ENCODE measurements at regions not wholly inside any gene's neighbourhood (a gene's known extent, or its start where the extent isn't known, plus 50 kb on each side); places are given as distances from the start of the nearest gene placed in this dataset.
"Not testable (repeated sequence)": the region's sequence is repeated elsewhere in the genome, so short reads cannot be mapped to it uniquely, and the experiment has no call there.

DNA sequence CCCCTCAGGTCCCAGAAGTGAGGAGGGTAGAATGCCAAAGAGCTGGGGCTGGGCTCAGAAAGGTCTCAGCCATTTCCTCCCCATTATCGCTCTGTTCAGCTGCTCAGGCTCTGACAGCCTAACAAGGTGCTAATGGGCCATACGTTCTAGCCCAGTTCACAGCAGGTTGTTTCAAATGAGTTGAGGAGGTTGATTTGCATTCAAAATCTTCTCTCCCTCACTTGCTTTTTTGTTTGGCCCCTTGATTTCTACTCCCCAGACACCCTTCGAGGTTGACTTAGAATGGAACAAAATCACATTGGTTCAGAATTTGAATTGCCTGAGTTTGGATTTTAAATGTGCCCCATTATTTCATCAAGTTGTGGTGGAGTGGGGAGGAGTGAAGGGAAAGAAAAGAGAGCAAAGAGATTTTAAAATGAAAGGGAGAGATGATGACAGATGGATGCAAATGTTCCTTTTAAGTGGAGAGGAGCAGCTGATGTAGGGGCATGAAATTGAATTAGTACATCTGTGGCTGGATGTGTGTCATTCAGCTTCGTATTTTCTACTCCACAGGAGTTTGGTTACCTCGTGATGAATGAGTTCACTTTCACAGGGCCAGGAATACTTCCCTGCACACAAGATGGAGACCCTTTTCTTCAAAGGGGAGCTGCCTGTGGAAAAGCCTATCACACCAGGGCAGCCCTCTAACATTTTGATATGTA is 425.8 kb upstream of the CAMK1G start:
- DNase-seq, result no peak

GRCh38 chr1:209158851-209159250 is 424.7 kb upstream of the CAMK1G start:
- DNase-seq, result no peak

DNA sequence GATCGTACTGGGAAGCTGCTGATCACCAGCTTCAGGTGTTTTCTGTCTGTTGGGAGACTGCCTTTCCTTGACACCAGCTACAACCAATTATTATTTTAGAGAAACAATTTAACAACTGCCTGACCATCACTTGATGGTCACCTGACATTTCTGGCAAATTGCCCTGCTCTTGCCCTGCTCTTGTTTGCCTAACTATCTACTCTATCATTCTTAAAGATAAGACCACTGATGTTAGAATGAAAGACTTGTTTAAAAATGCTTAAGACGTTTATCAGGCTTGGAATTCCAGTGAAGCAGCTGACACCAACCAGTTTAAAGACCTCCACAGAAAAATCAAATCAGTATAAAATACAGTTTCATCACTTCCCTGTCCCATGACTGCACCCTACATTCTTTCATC is 423.3 kb upstream of the CAMK1G start:
- DNase-seq, result no peak

DNA sequence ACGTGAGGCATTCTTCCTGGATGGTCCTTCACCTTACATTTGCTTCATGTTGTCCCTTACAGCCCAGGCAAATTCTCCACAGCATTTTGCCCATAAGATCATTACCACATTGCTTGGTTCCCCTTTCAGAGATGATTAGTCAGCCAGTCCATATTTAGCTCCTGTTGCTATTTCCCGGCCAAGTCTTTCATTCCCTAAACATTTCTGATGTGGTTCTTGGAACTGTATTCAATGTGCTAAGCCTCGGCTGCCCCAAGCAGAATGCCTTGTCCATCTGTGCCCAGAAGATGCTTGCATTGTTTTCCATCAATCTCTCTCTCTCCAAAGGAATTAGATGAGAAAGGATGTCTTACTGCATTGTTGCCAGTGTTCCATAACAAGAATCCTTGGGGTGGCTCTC is 420.9 kb upstream of the CAMK1G start:
- no peak for DNase-seq

DNA sequence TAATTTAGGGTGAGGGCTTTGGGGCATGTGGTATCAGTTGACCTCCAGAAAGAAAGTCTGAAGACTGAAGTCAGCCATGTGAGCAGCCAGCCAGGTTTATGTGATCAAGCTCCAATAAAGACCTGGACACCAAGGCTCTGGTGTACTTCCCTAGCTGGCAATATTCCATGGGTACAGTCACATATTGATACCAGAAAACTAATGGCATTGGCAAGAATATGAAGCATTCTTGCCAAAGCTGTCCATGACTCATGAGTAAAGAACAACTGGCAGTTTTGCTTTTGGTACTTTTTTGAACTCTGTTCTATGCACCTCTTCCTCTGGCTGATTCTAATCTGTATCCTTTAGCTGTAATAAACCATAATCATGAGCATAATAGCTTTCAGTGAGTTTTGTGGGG is 415.3 kb upstream of the CAMK1G start:
- DNase-seq, result no peak

GRCh38 chr1:209171151-209171550 is 412.4 kb upstream of the CAMK1G start:
- no peak for DNase-seq

- no peak for DNase-seq
These were observed 411.2 kb upstream of the CAMK1G start for GRCh38 chr1:209172286-209172685.

GRCh38 chr1:209172792-209173542 is 410.5 kb upstream of the CAMK1G start:
- not testable (repeated sequence) for DNase-seq

GRCh38 chr1:209173796-209174195 is 409.7 kb upstream of the CAMK1G start:
- DNase-seq, result not testable (repeated sequence)

- no peak for DNase-seq
These were observed 406.6 kb upstream of the CAMK1G start for GRCh38 chr1:209176866-209177430.

DNA sequence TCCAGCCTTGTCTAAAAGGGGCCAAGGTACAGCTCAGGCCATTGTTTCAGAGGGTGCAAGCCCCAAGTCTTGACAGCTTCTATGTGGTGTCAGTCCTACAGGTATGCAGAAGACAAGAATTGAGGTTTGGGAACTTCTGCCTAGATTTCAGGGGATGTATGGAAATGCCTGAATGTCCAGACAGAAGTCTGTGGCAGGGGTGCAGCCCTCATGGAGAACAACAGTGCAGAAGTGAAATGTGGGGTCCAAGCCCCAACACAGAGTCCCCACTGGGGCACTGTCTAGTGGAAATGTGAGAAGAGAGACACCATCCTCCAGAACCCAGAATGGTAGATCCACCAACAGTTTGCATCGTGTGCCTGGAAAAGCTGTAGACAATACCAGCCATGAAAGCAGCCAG is 400.3 kb upstream of the CAMK1G start:
- no peak for DNase-seq

DNA sequence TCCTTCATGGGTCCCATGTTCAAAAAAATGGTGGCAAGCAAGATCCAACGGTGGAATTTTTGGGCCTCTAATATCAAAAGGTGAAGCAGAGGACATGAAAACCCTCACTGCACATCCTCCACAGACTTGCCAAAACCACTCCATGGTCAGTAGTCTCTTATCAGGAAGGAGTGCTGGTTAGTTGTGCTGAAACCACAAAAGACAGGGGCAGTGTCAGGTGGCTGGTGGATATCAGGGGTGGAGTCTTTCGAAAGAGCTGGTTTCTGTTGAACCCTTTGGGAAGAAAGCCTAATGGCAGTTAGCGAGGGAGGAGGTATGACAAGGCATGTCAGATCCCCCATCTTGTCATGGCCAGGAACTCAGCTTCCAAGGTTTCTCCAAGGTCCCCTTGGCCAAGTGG is 395.9 kb upstream of the CAMK1G start:
- no peak for DNase-seq

DNA sequence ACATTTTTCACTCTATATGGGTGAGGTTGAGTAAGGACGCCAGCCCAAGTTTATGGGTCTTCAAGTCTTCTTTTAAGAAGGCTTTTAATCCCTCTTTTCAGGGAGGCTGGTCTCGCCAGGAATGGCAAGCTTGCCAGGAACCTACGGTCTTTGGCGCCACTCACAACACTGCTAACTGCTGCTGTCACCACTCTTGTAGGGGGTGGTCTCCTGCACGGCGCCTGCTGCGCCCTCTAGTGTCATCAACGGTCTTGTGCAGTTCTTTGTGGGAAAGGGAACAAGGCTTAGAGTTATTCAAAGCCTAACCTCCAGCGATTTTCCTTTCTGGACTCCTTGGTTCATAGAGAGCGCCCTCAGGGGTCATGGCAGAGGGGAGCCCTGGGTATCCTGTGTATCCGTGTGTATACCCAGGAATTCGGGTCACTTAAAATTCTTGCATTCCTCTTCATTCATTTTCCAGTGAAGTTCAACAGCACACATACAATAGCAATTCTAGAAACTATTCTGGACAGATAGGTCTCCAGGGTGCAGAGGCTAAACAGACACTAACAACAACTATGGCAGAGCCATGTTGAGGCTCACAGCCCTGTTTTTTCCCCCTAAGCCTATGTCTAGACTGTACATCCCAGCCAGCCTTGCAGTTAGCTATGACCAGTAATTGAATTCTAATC is 392.8 kb upstream of the CAMK1G start:
- DNase-seq, result peak; percentile 92

DNA sequence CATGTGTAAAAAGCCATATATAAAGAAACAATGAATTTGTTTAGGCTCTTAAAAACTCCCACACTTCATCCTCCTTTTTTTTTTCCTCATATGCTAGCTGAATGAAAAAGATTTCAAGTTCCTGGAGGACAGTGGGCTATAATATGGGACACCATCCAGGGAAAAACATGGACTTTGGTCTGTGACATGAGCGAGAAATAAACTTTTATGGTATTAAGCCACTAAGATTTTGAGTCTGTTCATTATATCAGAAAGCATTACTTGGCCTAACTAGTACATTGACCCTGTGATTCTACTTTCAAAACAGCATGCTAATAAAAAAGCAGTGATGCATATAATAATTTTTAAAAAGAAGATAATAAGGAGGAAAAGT is 392.3 kb upstream of the CAMK1G start:
- DNase-seq, result no peak

DNA sequence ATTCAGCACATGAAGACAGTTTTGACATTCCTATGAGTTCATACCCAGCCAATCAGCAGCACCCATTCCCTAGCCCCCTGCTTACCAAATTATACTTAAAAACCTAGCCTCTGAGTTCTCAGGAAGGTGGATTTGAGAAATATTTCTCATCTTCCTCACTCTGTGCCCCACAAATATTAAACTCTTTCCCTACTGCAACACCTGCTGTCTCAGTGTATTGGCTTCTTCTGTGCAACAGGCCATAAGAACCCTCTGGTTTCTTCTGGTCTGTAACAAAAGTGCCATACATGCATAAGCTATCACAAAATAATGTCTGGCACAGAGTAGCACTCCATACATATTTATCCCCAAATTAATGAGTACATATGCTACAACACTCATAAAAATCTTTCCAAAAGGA is 387.4 kb upstream of the CAMK1G start:
- no peak for DNase-seq

- DNase-seq, result no peak
These were observed 384.4 kb upstream of the CAMK1G start for GRCh38 chr1:209198961-209199750.

DNA sequence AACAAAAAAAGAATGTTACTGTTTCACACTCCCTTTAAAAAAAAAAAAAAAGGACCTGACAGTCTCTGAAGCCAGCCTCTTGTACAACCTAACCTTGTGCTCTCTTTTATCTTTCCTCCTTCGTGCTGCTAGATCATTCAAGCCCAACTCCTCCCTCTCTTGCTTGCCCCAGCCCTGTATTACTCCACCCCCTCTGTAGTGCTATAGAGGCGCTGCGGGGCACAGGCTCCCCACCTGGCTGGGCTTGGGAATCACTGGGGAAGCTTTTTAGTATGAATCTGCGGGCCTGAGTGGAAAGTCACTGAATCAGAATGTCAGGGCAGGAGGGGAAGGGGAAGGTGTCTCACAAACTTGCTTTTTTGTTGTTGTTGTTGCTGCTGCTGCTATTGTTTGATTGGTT is 383.7 kb upstream of the CAMK1G start:
- DNase-seq, result peak; percentile 75

DNA sequence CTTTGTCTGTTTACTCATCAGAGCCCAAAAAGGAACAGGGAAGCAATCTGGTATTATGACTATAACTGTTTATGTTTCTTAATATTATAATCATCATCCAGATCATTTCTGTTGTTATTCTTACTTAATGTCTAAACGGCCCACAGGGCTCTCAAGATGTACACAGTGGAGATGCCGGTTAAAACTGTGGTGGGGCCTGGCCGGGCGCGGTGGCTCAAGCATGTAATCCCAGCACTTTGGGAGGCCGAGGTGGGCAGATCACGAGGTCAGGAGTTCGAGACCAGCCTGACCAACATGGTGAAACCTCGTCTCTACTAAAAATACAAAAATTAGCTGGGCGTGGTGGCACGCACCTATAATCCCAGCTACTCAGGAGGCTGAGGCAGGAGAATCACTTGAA is 381.2 kb upstream of the CAMK1G start:
- not testable (repeated sequence) for DNase-seq

GRCh38 chr1:209202830-209203532 is 380.5 kb upstream of the CAMK1G start:
- DNase-seq, result no peak

DNA sequence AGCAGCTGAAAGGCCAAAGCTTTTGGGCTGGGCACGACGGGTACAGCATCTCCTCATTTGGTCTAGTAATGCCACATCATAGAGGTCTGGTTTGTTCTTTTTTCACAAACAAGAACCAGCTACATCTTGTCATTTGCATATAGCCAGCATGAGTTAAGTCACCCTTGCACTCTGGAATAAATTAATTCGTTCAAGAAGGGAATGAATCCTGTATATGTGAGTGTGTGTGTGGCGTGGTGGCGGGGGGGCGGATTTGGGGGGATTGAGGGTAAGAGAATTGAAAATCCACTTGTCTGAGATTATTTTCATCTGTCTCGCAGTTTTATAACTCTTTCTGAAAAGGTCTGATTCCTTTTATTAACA is 380.0 kb upstream of the CAMK1G start:
- no peak for DNase-seq

GRCh38 chr1:209205039-209205438 is 378.5 kb upstream of the CAMK1G start:
- DNase-seq, result no peak

- no peak for DNase-seq
These were observed 376.3 kb upstream of the CAMK1G start for GRCh38 chr1:209207126-209207700.

Measured in islet precursor cell (in vitro differentiated cells).